Activated B cell treated with CpG ODN at 0.5 μM for 24 hours (primary cell): ENCODE measurements at regions not wholly inside any gene's neighbourhood (a gene's known extent, or its start where the extent isn't known, plus 50 kb on each side); places are given as distances from the start of the nearest gene placed in this dataset.

Experiments used
- ATAC-seq: fragments of 200-7000 bp; cut with Tn5 transposase; one replicate; pipeline ENCODE4 v1.10.0; 2021; ENCODE audit warnings: low read depth, mild to moderate bottlenecking, moderate library complexity
- CTCF ChIA-PET: fragments of 350-600 bp; sonication (Branson Sonifier 250); formaldehyde crosslinking; loops from one replicate; lab custom pipeline; 2021; ENCODE audit warnings: antibody characterized with exemption; lab: Charles Lee
- POLR2A ChIA-PET: fragments of 350-600 bp; sonication (Branson Sonifier 250); formaldehyde crosslinking; loops from one replicate; lab custom pipeline; 2021; ENCODE audit warnings: antibody characterized with exemption; lab: Charles Lee
- DNase-seq: peaks from one replicate; pipeline ENCODE4 v3.0.0; 2022
- H3K27ac Mint-ChIP-seq: one replicate; pipeline ENCODE4 v1.8.0; 2020; ENCODE audit warnings: mixed read lengths
- H3K27me3 Mint-ChIP-seq: one replicate; pipeline ENCODE4 v1.8.0; 2021; ENCODE audit warnings: mixed read lengths
- H3K36me3 Mint-ChIP-seq: one replicate; pipeline ENCODE4 v1.8.0; 2021; ENCODE audit warnings: low read depth, mixed read lengths
- H3K4me1 Mint-ChIP-seq: one replicate; pipeline ENCODE4 v1.8.0; 2021; ENCODE audit warnings: mixed read lengths
- H3K4me3 Mint-ChIP-seq: one replicate; pipeline ENCODE4 v1.8.0; 2020; ENCODE audit warnings: mild to moderate bottlenecking, mixed read lengths
- H3K9me3 Mint-ChIP-seq: one replicate; pipeline ENCODE4 v1.8.0; 2020; ENCODE audit warnings: mixed read lengths
- intact Hi-C: fragments of 100-400 bp; cut with micrococcal nuclease; formaldehyde crosslinking; loops from one replicate; pipeline ENCODE4 v1.15.1; 2024
- TF ChIP-seq, protein P1 (sequence below): fragments of 200-600 bp; IDR thresholded peaks from one replicate; pipeline ENCODE4 v1.8.0; 2022; ENCODE audit warnings: antibody characterized with exemption, mild to moderate bottlenecking

DNA sequence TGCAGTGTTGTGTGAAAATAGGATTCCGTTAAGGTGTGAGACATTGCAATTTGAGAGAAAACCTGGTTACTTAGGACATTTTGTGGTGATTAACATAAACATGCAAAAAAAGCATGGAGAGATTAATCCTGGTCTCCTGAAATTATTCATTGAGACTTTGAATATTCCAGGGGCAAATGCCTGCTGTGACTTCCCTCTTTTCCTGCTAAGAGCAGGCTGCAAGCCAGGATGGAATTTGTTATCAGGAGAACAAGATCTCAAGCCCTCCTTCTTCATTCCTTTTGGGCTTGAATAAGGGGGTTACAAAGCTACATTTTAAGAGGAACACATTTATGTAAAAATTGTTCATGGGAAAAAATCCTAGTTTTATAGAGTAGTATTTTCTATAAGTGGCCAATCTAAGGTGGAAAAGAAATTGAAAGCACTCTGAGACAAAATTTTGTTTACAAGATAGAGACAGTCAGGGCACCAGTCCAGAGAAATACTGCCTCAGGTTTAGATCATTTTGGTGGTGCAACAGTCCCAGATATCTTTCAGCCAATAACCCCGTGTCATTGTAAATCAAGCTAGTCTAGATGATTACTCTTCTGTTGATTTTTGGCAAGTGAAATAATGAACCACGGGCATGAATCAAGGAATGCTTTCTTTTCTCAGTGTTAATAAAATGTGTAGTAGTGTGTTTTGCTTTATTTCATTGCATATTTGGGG, 1528.3 kb upstream of the AGA start:
- ATAC-seq, result no peak
- CTCF ChIA-PET, result no interaction called here
- TF ChIP-seq, protein P1, sequence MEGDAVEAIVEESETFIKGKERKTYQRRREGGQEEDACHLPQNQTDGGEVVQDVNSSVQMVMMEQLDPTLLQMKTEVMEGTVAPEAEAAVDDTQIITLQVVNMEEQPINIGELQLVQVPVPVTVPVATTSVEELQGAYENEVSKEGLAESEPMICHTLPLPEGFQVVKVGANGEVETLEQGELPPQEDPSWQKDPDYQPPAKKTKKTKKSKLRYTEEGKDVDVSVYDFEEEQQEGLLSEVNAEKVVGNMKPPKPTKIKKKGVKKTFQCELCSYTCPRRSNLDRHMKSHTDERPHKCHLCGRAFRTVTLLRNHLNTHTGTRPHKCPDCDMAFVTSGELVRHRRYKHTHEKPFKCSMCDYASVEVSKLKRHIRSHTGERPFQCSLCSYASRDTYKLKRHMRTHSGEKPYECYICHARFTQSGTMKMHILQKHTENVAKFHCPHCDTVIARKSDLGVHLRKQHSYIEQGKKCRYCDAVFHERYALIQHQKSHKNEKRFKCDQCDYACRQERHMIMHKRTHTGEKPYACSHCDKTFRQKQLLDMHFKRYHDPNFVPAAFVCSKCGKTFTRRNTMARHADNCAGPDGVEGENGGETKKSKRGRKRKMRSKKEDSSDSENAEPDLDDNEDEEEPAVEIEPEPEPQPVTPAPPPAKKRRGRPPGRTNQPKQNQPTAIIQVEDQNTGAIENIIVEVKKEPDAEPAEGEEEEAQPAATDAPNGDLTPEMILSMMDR, result no peak
- H3K27ac Mint-ChIP-seq, result no peak overlapping the region
- no peaks in the 10 kb centered on the region for H3K27me3 Mint-ChIP-seq
- H3K36me3 Mint-ChIP-seq, result no peaks in the 10 kb centered on the region
- no peak overlapping the region for H3K4me3 Mint-ChIP-seq
- no peak for DNase-seq
- peaks cover 9% of the 10 kb centered on the region for H3K9me3 Mint-ChIP-seq
- H3K4me1 Mint-ChIP-seq, result no peaks in the 10 kb centered on the region
- POLR2A ChIA-PET, result no interaction called here
- intact Hi-C loops, result no loop called here

DNA sequence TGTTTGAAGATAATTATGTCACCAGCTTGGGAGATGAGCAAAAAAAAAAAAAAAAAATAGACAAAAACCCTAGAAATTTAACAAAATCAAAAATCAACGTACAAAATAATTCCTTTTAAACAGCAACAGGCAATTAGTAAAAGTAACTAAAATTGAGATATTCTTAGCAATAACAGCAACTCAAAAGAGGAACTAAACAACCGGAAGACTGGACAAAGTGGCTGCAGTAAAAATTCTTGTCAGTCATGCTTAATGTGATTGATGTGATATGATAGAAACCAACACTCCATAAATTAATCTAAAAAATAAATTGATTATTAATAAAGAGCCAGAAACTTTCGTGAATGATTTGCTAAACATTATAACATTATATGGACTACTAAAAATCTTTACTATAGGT, 1534.6 kb upstream of the AGA start:
- Mint-ChIP-seq H3K27me3 (no peaks in the 10 kb centered on the region), H3K4me3 (no peak overlapping the region), H3K27ac (no peak overlapping the region), H3K9me3 (peaks cover 4% of the 10 kb centered on the region), H3K36me3 (no peaks in the 10 kb centered on the region), H3K4me1 (no peaks in the 10 kb centered on the region)
- TF ChIP-seq, protein P1, result no peak
- intact Hi-C loops, result no loop called here
- ChIA-PET POLR2A (no interaction called here), CTCF (no interaction called here)
- no peak for DNase-seq
- ATAC-seq, result no peak

DNA sequence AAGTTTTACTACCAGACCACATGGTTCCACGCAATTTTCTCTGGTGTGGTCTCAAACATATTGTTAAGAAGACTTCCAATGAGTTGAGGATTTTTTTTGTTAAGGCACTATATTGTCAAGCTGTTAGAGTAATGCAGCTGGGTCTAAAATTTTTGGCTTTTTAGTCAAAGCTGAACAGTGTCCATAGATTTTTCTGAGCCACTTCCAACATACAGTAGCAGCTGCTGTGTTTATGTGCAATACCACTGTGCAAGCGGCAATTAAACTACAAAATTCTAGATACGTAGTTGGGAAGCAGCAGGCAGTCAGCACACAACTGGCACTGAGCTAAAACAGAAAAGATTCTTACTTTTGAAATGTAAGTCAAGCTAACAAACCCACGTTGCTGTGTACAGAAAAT, 1551.1 kb upstream of the AGA start:
- H3K27ac Mint-ChIP-seq, result no peak overlapping the region
- H3K27me3 Mint-ChIP-seq, result no peaks in the 10 kb centered on the region
- no peak overlapping the region for H3K4me3 Mint-ChIP-seq
- H3K4me1 Mint-ChIP-seq, result no peaks in the 10 kb centered on the region
- POLR2A ChIA-PET, result no interaction called here
- TF ChIP-seq, protein P1, result no peak
- DNase-seq (no peak), ATAC-seq (no peak)
- no peaks in the 10 kb centered on the region for H3K36me3 Mint-ChIP-seq
- H3K9me3 Mint-ChIP-seq, result peaks cover 8% of the 10 kb centered on the region
- CTCF ChIA-PET, result no interaction called here
- intact Hi-C loops, result no loop called here

DNA sequence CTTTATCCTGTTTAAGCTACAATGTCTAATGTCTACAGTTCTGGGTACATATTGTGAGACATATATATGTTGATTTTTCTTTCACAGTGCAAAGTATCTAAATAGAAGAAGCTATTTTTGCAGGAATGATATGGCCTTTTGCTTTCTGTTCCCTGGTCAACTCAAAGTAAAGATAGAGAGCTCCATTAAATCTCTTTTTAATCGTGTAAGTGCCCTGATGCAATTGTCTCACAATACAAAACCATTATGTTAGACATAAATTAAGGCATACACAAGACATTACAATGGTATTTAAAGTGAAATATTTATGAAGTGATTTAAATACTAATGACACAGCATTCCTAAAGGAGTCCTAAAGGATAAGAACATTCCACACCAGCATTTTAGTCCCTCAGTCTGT, 1559.7 kb upstream of the AGA start:
- CTCF ChIA-PET, result no interaction called here
- ATAC-seq (no peak), DNase-seq (no peak)
- Mint-ChIP-seq H3K36me3 (no peaks in the 10 kb centered on the region), H3K4me3 (no peak overlapping the region), H3K27me3 (no peaks in the 10 kb centered on the region), H3K9me3 (no peaks in the 10 kb centered on the region), H3K4me1 (no peaks in the 10 kb centered on the region), H3K27ac (no peak overlapping the region)
- intact Hi-C loops, result no loop called here
- POLR2A ChIA-PET, result no interaction called here
- TF ChIP-seq, protein P1, result no peak

DNA sequence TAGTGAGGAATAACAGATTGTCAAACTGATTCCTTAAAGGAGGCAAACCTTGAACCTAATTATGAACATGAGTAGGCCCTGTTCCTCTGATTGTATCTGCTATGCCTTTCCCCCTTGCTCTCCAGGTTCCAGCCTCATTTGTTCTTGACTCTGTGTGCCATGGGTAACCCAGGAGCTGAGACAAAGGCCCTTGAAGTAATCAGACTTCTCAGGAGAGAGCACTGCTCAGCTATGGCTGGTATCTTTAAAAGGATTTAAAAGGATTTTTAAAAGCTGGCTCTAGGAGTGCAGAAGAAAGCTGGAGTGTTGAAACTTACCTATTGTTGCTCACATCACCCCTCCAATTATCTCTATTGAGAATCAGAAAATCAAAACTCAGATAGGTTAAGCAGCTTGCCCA, 1565.5 kb upstream of the AGA start:
- POLR2A ChIA-PET, result no interaction called here
- Mint-ChIP-seq H3K27me3 (no peaks in the 10 kb centered on the region), H3K9me3 (no peaks in the 10 kb centered on the region), H3K4me3 (no peak overlapping the region), H3K36me3 (no peaks in the 10 kb centered on the region), H3K4me1 (no peaks in the 10 kb centered on the region), H3K27ac (no peak overlapping the region)
- intact Hi-C loops, result no loop called here
- no peak for ATAC-seq
- TF ChIP-seq, protein P1, result no peak
- DNase-seq, result no peak
- CTCF ChIA-PET, result no interaction called here
